Stomach (tissue), 8 donors: ENCODE measurements at regions not wholly inside any gene's neighbourhood (a gene's known extent, or its start where the extent isn't known, plus 50 kb on each side); places are given as distances from the start of the nearest gene placed in this dataset.

ENCODE experiments used
- DNase-seq, 2 donors: peaks; one replicate each; pipeline versions ENCODE4 v3.0.0 to v3.0.0-alpha.2; 2013 to 2019
- H3K27ac ChIP-seq, 5 donors: fragments of 200-600 bp in 4 of 5; sonication (generic) in 4 of 5; one replicate each; pipeline ENCODE4 v1.5.1; 2013 to 2019; ENCODE audit warnings: mild to moderate bottlenecking in 1 of 5, moderate library complexity in 1 of 5
- H3K27me3 ChIP-seq, 3 donors: fragments of 200-600 bp; sonication (generic); one replicate each; pipeline ENCODE4 v1.5.1; 2017 to 2019; ENCODE audit warnings: mixed run types in 1 of 3
- H3K36me3 ChIP-seq, 4 donors: fragments of 200-600 bp; sonication (generic); 1 replicate in 3 of 4; 2 replicates in 1 of 4; pipeline ENCODE4 v1.5.1; 2016 to 2019
- H3K4me1 ChIP-seq, 4 donors: fragments of 200-600 bp; sonication (generic); one replicate each; pipeline ENCODE4 v1.5.1; 2016 to 2019
- H3K4me3 ChIP-seq, 4 donors: fragments of 200-600 bp; sonication (generic) in 3 of 4; one replicate each; pipeline ENCODE4 v1.5.1; 2016 to 2019; ENCODE audit warnings: mild to moderate bottlenecking in 1 of 4
- H3K9me3 ChIP-seq, 4 donors: fragments of 200-600 bp; sonication (generic); one replicate each; pipeline ENCODE4 v1.5.1; 2016 to 2019
- EP300 ChIP-seq: sonication (generic); formaldehyde crosslinking; IDR thresholded peaks from one replicate; pipeline ENCODE4 v1.6.1; 2017; ENCODE audit warnings: antibody characterized with exemption
- POLR2A ChIP-seq, 4 donors: fragments of 450-650 bp; IDR thresholded peaks; one replicate each; pipeline ENCODE4 v1.6.1; 2016; ENCODE audit warnings: antibody characterized with exemption in 4 of 4, control low read depth in 2 of 4, mild to moderate bottlenecking in 1 of 4, moderate library complexity in 1 of 4
- POLR2AphosphoS5 ChIP-seq, 3 donors: sonication (generic); formaldehyde crosslinking; IDR thresholded peaks; one replicate each; pipeline ENCODE4 v1.6.1; 2016; ENCODE audit warnings: antibody characterized with exemption in 3 of 3
- WGBS, 5 donors: extraction: QIAGEN DNeasy Blood & Tissue Kit in 3 of 5; methylation state at CpG; one replicate each; pipeline versions ENCODE4 v1.1.5 to v1.1.7; 2013 to 2018; 5-methylcytosine and 5-hydroxymethylcytosine counted together
- intact Hi-C: fragments of 100-400 bp; cut with DNase I; formaldehyde crosslinking; loops from one replicate; pipeline ENCODE4 v1.15.1; 2023; ENCODE audit warnings: low total_unique reads
- TF ChIP-seq, protein P1 (sequence below), 7 experiments: fragments of 450-650 bp in 4 of 7; fragments of 200-600 bp in 3 of 7; sonication (generic) in 3 of 7; IDR thresholded peaks; one replicate each; pipeline ENCODE4 v1.5.1; 2016 to 2019; ENCODE audit warnings: antibody characterized with exemption in 7 of 7, control low read depth in 2 of 7, mild to moderate bottlenecking in 1 of 7
- donor health status: healthy with polysubstance abuse.
- donor health status: Bipolar disorder and iron deficiency.
- donor health status: healthy.

DNA sequence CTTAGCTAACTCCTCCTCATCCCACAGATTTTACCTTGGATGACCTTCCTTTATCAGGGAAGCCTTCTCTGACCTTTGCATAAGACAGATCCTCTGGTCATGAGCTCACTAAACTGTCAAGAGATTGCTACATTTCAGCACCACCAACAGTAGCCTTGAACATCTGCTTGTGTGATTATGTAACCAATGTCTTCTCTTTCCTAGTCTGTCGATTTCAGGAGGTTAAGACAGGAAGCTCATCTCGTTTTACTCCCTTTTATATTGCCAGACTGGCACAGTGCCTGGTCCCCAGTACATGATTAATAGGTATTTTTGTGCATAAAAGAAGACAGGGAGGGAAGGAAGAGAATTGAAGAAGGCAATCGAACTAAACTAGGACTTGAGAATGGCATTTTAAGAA, 1697.7 kb downstream of the EFNB2 start:
- H3K36me3 ChIP-seq = no peaks in the 10 kb centered on the region
- no peaks in the 10 kb centered on the region for H3K4me1 ChIP-seq
- H3K27ac ChIP-seq = no peak overlapping the region
- H3K9me3 ChIP-seq = no peaks in the 10 kb centered on the region
- intact Hi-C loops = no loop called here
- DNase-seq = no peak
- no peak overlapping the region for H3K4me3 ChIP-seq
- no peak for TF ChIP-seq POLR2AphosphoS5 (IDR thresholded peaks at IDR 0.05)
- TF ChIP-seq POLR2A (IDR thresholded peaks at IDR 0.05) = no peak
- no peak for TF ChIP-seq EP300
- TF ChIP-seq, protein P1, sequence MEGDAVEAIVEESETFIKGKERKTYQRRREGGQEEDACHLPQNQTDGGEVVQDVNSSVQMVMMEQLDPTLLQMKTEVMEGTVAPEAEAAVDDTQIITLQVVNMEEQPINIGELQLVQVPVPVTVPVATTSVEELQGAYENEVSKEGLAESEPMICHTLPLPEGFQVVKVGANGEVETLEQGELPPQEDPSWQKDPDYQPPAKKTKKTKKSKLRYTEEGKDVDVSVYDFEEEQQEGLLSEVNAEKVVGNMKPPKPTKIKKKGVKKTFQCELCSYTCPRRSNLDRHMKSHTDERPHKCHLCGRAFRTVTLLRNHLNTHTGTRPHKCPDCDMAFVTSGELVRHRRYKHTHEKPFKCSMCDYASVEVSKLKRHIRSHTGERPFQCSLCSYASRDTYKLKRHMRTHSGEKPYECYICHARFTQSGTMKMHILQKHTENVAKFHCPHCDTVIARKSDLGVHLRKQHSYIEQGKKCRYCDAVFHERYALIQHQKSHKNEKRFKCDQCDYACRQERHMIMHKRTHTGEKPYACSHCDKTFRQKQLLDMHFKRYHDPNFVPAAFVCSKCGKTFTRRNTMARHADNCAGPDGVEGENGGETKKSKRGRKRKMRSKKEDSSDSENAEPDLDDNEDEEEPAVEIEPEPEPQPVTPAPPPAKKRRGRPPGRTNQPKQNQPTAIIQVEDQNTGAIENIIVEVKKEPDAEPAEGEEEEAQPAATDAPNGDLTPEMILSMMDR (IDR thresholded peaks at IDR 0.05) = no peak
- 19 to 48% (median 47%) methylated on average over 3 of the region's 3 CpGs for WGBS, 5 donors
- no peaks in the 10 kb centered on the region for H3K27me3 ChIP-seq

DNA sequence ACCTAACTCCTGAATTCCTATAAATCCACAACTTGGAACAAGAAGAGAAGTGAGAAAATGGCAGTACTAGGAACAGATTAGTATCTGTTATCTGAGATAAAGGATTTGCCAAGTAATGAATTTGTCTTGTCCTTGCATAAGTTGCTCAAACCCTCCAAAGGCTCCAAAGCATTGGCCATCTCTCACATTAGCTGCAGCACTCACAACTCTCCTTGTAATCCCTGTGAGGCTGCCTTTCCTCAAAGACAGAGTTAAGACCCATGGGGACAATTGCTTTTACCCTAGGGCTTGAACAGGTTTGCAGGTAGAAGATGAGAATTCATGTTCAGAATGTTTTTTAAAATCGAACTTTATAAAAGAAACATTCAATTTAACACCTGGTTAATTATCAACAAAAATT, 1702.2 kb downstream of the EFNB2 start:
- TF ChIP-seq POLR2A (IDR thresholded peaks at IDR 0.05) (no peak), EP300 (no peak), POLR2AphosphoS5 (IDR thresholded peaks at IDR 0.05) (no peak)
- TF ChIP-seq, protein P1 (IDR thresholded peaks at IDR 0.05) = no peak
- DNase-seq = no peak
- intact Hi-C loops = no loop called here
- Histone ChIP-seq H3K4me1 (no peaks in the 10 kb centered on the region), H3K9me3 (no peaks in the 10 kb centered on the region), H3K4me3 (no peak overlapping the region), H3K27me3 (no peaks in the 10 kb centered on the region), H3K36me3 (no peaks in the 10 kb centered on the region), H3K27ac (no peak overlapping the region)
- 71 to 85% (median 79%) methylated on average over 1 of the region's 1 CpG for WGBS, 5 donors

DNA sequence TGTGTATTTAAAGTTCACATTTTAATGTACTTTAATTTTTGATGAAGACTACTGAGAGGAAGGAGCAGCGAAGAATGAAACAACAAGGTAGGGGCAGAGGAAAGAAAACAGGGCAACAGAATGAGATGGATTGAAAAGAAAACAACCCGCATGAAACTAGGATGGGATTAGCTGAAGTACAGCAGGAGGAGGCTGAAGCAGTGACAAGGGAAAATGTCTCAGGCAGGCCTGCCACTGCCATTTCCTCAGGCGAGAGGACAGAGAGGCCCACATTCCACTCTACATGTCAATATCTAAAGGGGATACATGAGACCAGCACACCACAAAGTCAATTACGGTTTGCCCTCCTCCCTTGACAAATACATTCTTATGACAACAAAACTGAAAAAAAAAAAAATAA, 1703.2 kb downstream of the EFNB2 start:
- no peak overlapping the region for H3K27ac ChIP-seq
- no peak overlapping the region for H3K4me3 ChIP-seq
- no peaks in the 10 kb centered on the region for H3K4me1 ChIP-seq
- intact Hi-C loops = no loop called here
- no peaks in the 10 kb centered on the region for H3K9me3 ChIP-seq
- no peaks in the 10 kb centered on the region for H3K27me3 ChIP-seq
- no peak for TF ChIP-seq POLR2AphosphoS5 (IDR thresholded peaks at IDR 0.05)
- no peak for TF ChIP-seq EP300
- TF ChIP-seq, protein P1 (IDR thresholded peaks at IDR 0.05) = no peak
- no peak for TF ChIP-seq POLR2A (IDR thresholded peaks at IDR 0.05)
- no peaks in the 10 kb centered on the region for H3K36me3 ChIP-seq
- no peak for DNase-seq
- WGBS, 5 donors = 53 to 61% (median 57%) methylated on average over 4 of the region's 4 CpGs

DNA sequence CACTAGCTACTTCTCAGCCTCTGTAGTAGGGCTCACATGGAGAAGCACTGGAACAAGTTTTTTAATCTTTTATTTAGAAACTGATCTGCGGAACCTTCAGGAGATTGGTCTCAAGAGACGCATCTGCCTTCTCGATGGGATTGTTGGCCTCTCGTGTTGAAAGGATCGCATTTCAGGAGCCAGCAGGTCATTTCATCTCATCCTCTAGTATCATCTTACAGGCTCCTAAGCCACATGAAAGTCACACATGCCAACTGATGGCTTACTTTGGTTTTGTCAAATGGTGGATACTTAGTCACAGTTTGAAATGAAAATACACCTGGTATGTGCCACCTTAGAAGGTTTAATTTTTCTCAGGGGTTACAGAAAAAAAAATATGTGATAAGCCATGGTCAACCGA, 1703.6 kb downstream of the EFNB2 start:
- WGBS, 5 donors = 73 to 83% (median 78%) methylated on average over 6 of the region's 6 CpGs
- no peak overlapping the region for H3K27ac ChIP-seq
- no peaks in the 10 kb centered on the region for H3K27me3 ChIP-seq
- no peak overlapping the region for H3K4me3 ChIP-seq
- H3K36me3 ChIP-seq = no peaks in the 10 kb centered on the region
- H3K9me3 ChIP-seq = no peaks in the 10 kb centered on the region
- no peaks in the 10 kb centered on the region for H3K4me1 ChIP-seq
- intact Hi-C loops = no loop called here
- TF ChIP-seq, protein P1 (IDR thresholded peaks at IDR 0.05) = no peak
- TF ChIP-seq EP300 = no peak
- TF ChIP-seq POLR2A (IDR thresholded peaks at IDR 0.05) = no peak
- no peak for TF ChIP-seq POLR2AphosphoS5 (IDR thresholded peaks at IDR 0.05)
- no peak for DNase-seq
